Liver (tissue), 8 donors: ENCODE measurements at regions not wholly inside any gene's neighbourhood (a gene's known extent, or its start where the extent isn't known, plus 50 kb on each side); places are given as distances from the start of the nearest gene placed in this dataset.
"Not testable (repeated sequence)": the region's sequence is repeated elsewhere in the genome, so short reads cannot be mapped to it uniquely, and the experiment has no call there.

Source experiments
- DNase-seq: peaks from one replicate; pipeline ENCODE4 v3.0.0-alpha.2; 2017; ENCODE audit warnings: low spot score
- H3K27ac ChIP-seq, 2 donors: one replicate each; pipeline ENCODE4 v1.7.0; 2013; ENCODE audit warnings: inconsistent platforms in 2 of 2, low read length in 2 of 2, control low read depth in 1 of 2, low read depth in 1 of 2, mild to moderate bottlenecking in 1 of 2
- H3K27me3 ChIP-seq, 4 donors: one replicate each; pipeline versions ENCODE4 v1.6.1 to v1.7.0; 2013; ENCODE audit warnings: low read length in 3 of 4, inconsistent platforms in 1 of 4, mild to moderate bottlenecking in 1 of 4, moderate library complexity in 1 of 4; ENCODE audit not compliant: control insufficient read depth in 4 of 4, insufficient read depth in 4 of 4
- H3K36me3 ChIP-seq, 4 donors: one replicate each; pipeline versions ENCODE4 v1.6.1 to v1.7.0; 2013; ENCODE audit warnings: low read length in 3 of 4, mild to moderate bottlenecking in 3 of 4, low read depth in 1 of 4, moderate library complexity in 1 of 4; ENCODE audit not compliant: control insufficient read depth in 4 of 4, insufficient read depth in 3 of 4
- H3K4me1 ChIP-seq, 4 donors: one replicate each; pipeline versions ENCODE4 v1.6.1 to v1.7.0; 2013; ENCODE audit warnings: low read length in 3 of 4, mild to moderate bottlenecking in 3 of 4, moderate library complexity in 1 of 4; ENCODE audit not compliant: control insufficient read depth in 4 of 4, insufficient read depth in 4 of 4
- H3K4me3 ChIP-seq, 3 donors: one replicate each; pipeline versions ENCODE4 v1.6.1 to v1.7.0; 2013; ENCODE audit warnings: low read length in 3 of 3, control low read depth in 1 of 3, low read depth in 1 of 3, mild to moderate bottlenecking in 1 of 3
- H3K9ac ChIP-seq, 2 donors: one replicate each; pipeline ENCODE4 v1.7.0; 2013; ENCODE audit warnings: low read length in 2 of 2, mild to moderate bottlenecking in 2 of 2, moderate library complexity in 2 of 2, control low read depth in 1 of 2, low read depth in 1 of 2
- H3K9me3 ChIP-seq, 4 donors: one replicate each; pipeline versions ENCODE4 v1.6.1 to v1.7.0; 2013; ENCODE audit warnings: low read length in 3 of 4; ENCODE audit not compliant: control insufficient read depth in 4 of 4
- CTCF ChIP-seq: fragments of 150-350 bp; IDR thresholded peaks from 2 replicates; pipeline ENCODE4 v1.5.1; 2017; ENCODE audit warnings: improper control_type of control experiment, low read depth, low read length; ENCODE audit not compliant: missing input control
- EGR1 ChIP-seq, 2 donors: IDR thresholded peaks; 2 replicates each; pipeline ENCODE4 v1.6.1; 2016 to 2018; ENCODE audit warnings: antibody characterized with exemption in 2 of 2, low read depth in 2 of 2
- FOXA1 ChIP-seq: IDR thresholded peaks from 2 replicates; pipeline ENCODE4 v1.6.1; 2016; ENCODE audit warnings: antibody characterized with exemption
- FOXA2 ChIP-seq: IDR thresholded peaks from 2 replicates; pipeline ENCODE4 v1.6.1; 2016; ENCODE audit warnings: antibody characterized with exemption
- GABPA ChIP-seq, 2 donors: IDR thresholded peaks in 1 of 2; conservative IDR thresholded peaks in 1 of 2; 2 replicates each; pipeline ENCODE4 v1.6.1; 2016; ENCODE audit warnings: antibody characterized with exemption in 2 of 2, mild to moderate bottlenecking in 1 of 2, moderate library complexity in 1 of 2
- HNF4A ChIP-seq, 2 donors: conservative IDR thresholded peaks; 2 replicates each; pipeline ENCODE4 v1.6.1; 2016; ENCODE audit warnings: antibody characterized with exemption in 2 of 2, mild to moderate bottlenecking in 2 of 2
- HNF4G ChIP-seq: IDR thresholded peaks from 2 replicates; pipeline ENCODE4 v1.6.1; 2016; ENCODE audit warnings: antibody characterized with exemption
- JUND ChIP-seq, 2 donors: IDR thresholded peaks; 2 replicates each; pipeline ENCODE4 v1.6.1; 2016; ENCODE audit warnings: antibody characterized with exemption in 2 of 2
- NR2F2 ChIP-seq: IDR thresholded peaks from 2 replicates; pipeline ENCODE4 v1.6.1; 2016; ENCODE audit warnings: antibody characterized with exemption
- RAD21 ChIP-seq, 2 donors: IDR thresholded peaks; 2 replicates each; pipeline ENCODE4 v1.6.1; 2016; ENCODE audit warnings: antibody characterized with exemption in 2 of 2, mild to moderate bottlenecking in 2 of 2
- REST ChIP-seq: IDR thresholded peaks from 2 replicates; pipeline ENCODE4 v1.6.1; 2016; ENCODE audit warnings: antibody characterized with exemption, mild to moderate bottlenecking
- RXRA ChIP-seq, 2 donors: IDR thresholded peaks; 2 replicates each; pipeline ENCODE4 v1.6.1; 2017 to 2018; ENCODE audit warnings: antibody characterized with exemption in 2 of 2, mild to moderate bottlenecking in 1 of 2
- TAF1 ChIP-seq: conservative IDR thresholded peaks from 2 replicates; pipeline ENCODE4 v1.6.1; 2016; ENCODE audit warnings: antibody characterized with exemption, mild to moderate bottlenecking
- YY1 ChIP-seq: IDR thresholded peaks from 2 replicates; pipeline ENCODE4 v1.6.1; 2016; ENCODE audit warnings: antibody characterized with exemption, mild to moderate bottlenecking
- WGBS: extraction: QIAGEN DNeasy Blood & Tissue Kit; methylation state at CpG from one replicate; pipeline ENCODE4 v1.1.7; 2013; 5-methylcytosine and 5-hydroxymethylcytosine counted together
- TF ChIP-seq, protein P1 (sequence below): IDR thresholded peaks from 2 replicates; pipeline ENCODE4 v1.6.1; 2016; ENCODE audit warnings: antibody characterized with exemption
- TF ChIP-seq, protein P2 (sequence below): IDR thresholded peaks from 2 replicates; pipeline ENCODE4 v1.6.1; 2016; ENCODE audit warnings: antibody characterized with exemption
- donor health status: healthy.
- donor health status: healthy.
- donor health status: healthy.
- donor health status: healthy.
- donor health status: healthy.

GRCh38 chr6:43884652-43885022 is 114.6 kb downstream of the VEGFA start:
- no peak for DNase-seq
- Histone ChIP-seq H3K4me3 (no peak overlapping the region), H3K9ac (no peak overlapping the region)

GRCh38 chr6:43883847-43884651 is 114.0 kb downstream of the VEGFA start:
- TF ChIP-seq CTCF (no peak), HNF4A (conservative IDR thresholded peaks at IDR 0.05) (no peak), JUND (IDR thresholded peaks at IDR 0.05) (no peak), NR2F2 (no peak), TAF1 (no peak), RXRA (IDR thresholded peaks at IDR 0.05) (no peak), RAD21 (IDR thresholded peaks at IDR 0.05) (no peak), FOXA2 (no peak), FOXA1 (no peak), REST (no peak), EGR1 (IDR thresholded peaks at IDR 0.05; ENCODE audit: low read depth in 2 of 2) (no peak), YY1 (no peak)
- TF ChIP-seq, protein P1, sequence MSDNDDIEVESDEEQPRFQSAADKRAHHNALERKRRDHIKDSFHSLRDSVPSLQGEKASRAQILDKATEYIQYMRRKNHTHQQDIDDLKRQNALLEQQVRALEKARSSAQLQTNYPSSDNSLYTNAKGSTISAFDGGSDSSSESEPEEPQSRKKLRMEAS = no peak
- TF ChIP-seq, protein P2, sequence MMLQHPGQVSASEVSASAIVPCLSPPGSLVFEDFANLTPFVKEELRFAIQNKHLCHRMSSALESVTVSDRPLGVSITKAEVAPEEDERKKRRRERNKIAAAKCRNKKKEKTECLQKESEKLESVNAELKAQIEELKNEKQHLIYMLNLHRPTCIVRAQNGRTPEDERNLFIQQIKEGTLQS = no peak
- Histone ChIP-seq H3K27ac (no peak overlapping the region), H3K4me1 (peaks cover 7 to 22% (median 17%) of the 10 kb centered on the region in 4 donors), H3K9me3 (no peaks in the 10 kb centered on the region), H3K9ac (no peak overlapping the region), H3K4me3 (no peak overlapping the region), H3K36me3 (no peaks in the 10 kb centered on the region), H3K27me3 (no peaks in the 10 kb centered on the region)
- 78% methylated on average over 7 of the region's 7 CpGs for WGBS
- no peak for DNase-seq

More at GRCh38 chr6:43884652-43885022, 114.6 kb downstream of the VEGFA start:
- H3K36me3 ChIP-seq = no peaks in the 10 kb centered on the region
- H3K27me3 ChIP-seq = no peaks in the 10 kb centered on the region
- no peak overlapping the region for H3K27ac ChIP-seq
- no peak for TF ChIP-seq REST
- TF ChIP-seq RXRA (IDR thresholded peaks at IDR 0.05) = no peak
- no peak for TF ChIP-seq YY1
- no peak for TF ChIP-seq FOXA2
- TF ChIP-seq, protein P2 = no peak
- TF ChIP-seq FOXA1 = no peak
- TF ChIP-seq, protein P1 = no peak
- no peak for TF ChIP-seq GABPA (IDR thresholded peaks at IDR 0.05 in 1 of 2, conservative IDR thresholded peaks at IDR 0.05 in 1 of 2)
- no peak for TF ChIP-seq HNF4G
- no peaks in the 10 kb centered on the region for H3K9me3 ChIP-seq
- H3K4me1 ChIP-seq = peaks cover 7 to 22% (median 17%) of the 10 kb centered on the region in 4 donors
- 86% methylated on average over 5 of the region's 5 CpGs for WGBS

- 81% methylated on average over 9 of the region's 9 CpGs for WGBS
- not testable (repeated sequence) for H3K27me3 ChIP-seq
Observed at GRCh38 chr6:43882690-43883448, 112.9 kb downstream of the VEGFA start.

More at GRCh38 chr6:43882690-43883448, 112.9 kb downstream of the VEGFA start:
- not testable (repeated sequence) for H3K9ac ChIP-seq, H3K4me3 ChIP-seq, H3K27ac ChIP-seq, DNase-seq, H3K36me3 ChIP-seq, H3K9me3 ChIP-seq
- peaks cover 8 to 24% (median 17%) of the 10 kb centered on the region in 4 donors for H3K4me1 ChIP-seq
